ENCODE measurements at regions not wholly inside any gene's neighbourhood (a gene's known extent, or its start where the extent isn't known, plus 50 kb on each side); places are given as distances from the start of the nearest gene placed in this dataset.

GRCh38 chr21:28554660-28555475 is 437.8 kb downstream of the LTN1 start:
- dilution Hi-C loops (cut with MboI; ENCODE audit: extremely low pct_ligation_motif_present, low sequenced_read_pairs) = no loop called here
- FAIRE-seq (no peak), DNase-seq (ENCODE audit: low read depth, low spot score) (no peak)
- Histone ChIP-seq H3K4me2 (ENCODE audit: control insufficient read depth, extremely low read depth, insufficient read depth, low read depth, low read length) (no peak overlapping the region), H4K20me1 (ENCODE audit: control insufficient read depth, extremely low read depth, insufficient read depth, low read length) (no peaks in the 10 kb centered on the region), H3K4me3 (ENCODE audit: control insufficient read depth in 2 of 3, extremely low read depth in 1 of 3, insufficient read depth in 2 of 3, low read depth in 1 of 3, low read length in 3 of 3) (no peak overlapping the region), H2AFZ (ENCODE audit: control insufficient read depth, low read length) (no peak overlapping the region), H3K27me3 (ENCODE audit: control insufficient read depth, extremely low read depth, insufficient read depth, low read length) (no peaks in the 10 kb centered on the region), H3K79me2 (ENCODE audit: control insufficient read depth, insufficient read depth, low read length) (no peaks in the 10 kb centered on the region), H3K36me3 (ENCODE audit: control insufficient read depth in 2 of 2, extremely low read depth in 1 of 2, insufficient read depth in 2 of 2, low read length in 2 of 2) (no peaks in the 10 kb centered on the region), H3K9ac (ENCODE audit: control insufficient read depth, extremely low read depth, insufficient read depth, low read length) (no peak overlapping the region), H3K9me1 (ENCODE audit: control insufficient read depth, extremely low read depth, insufficient read depth, low read length) (no peaks in the 10 kb centered on the region), H3K9me3 (ENCODE audit: control insufficient read depth, low read depth, low read length) (no peaks in the 10 kb centered on the region), H3K27ac (ENCODE audit: control insufficient read depth, insufficient read depth, low read length) (no peak overlapping the region), H3K4me1 (ENCODE audit: control insufficient read depth, extremely low read depth, insufficient read depth, low read length) (no peaks in the 10 kb centered on the region)
- TF ChIP-seq EZH2 (IDR thresholded peaks at IDR 0.05; ENCODE audit: low read length) (no peak), CTCF (optimal IDR thresholded peaks at IDR 0.05 in 1 of 3, IDR thresholded peaks at IDR 0.05 in 1 of 3, conservative IDR thresholded peaks at IDR 0.05 in 1 of 3; ENCODE audit: extremely low read depth in 1 of 3, insufficient read depth in 2 of 3, low read length in 3 of 3) (no peak)

GRCh38 chr21:28550057-28550825 is 442.4 kb downstream of the LTN1 start:
- TF ChIP-seq EZH2 (IDR thresholded peaks at IDR 0.05; ENCODE audit: low read length) = no peak
- TF ChIP-seq CTCF (optimal IDR thresholded peaks at IDR 0.05 in 1 of 3, IDR thresholded peaks at IDR 0.05 in 1 of 3, conservative IDR thresholded peaks at IDR 0.05 in 1 of 3; ENCODE audit: extremely low read depth in 1 of 3, insufficient read depth in 2 of 3, low read length in 3 of 3) = no peak
- no peak overlapping the region for H3K4me2 ChIP-seq (ENCODE audit: control insufficient read depth, extremely low read depth, insufficient read depth, low read depth, low read length)
- dilution Hi-C loops (cut with MboI; ENCODE audit: extremely low pct_ligation_motif_present, low sequenced_read_pairs) = no loop called here

More at GRCh38 chr21:28550057-28550825, 442.4 kb downstream of the LTN1 start:
- no peak for DNase-seq (ENCODE audit: low read depth, low spot score)
- no peak overlapping the region for H3K4me3 ChIP-seq (ENCODE audit: control insufficient read depth in 2 of 3, extremely low read depth in 1 of 3, insufficient read depth in 2 of 3, low read depth in 1 of 3, low read length in 3 of 3)
- no peak for FAIRE-seq
- no peaks in the 10 kb centered on the region for H3K36me3 ChIP-seq (ENCODE audit: control insufficient read depth in 2 of 2, extremely low read depth in 1 of 2, insufficient read depth in 2 of 2, low read length in 2 of 2)
- H3K9me1 ChIP-seq (ENCODE audit: control insufficient read depth, extremely low read depth, insufficient read depth, low read length) = no peaks in the 10 kb centered on the region
- no peaks in the 10 kb centered on the region for H3K79me2 ChIP-seq (ENCODE audit: control insufficient read depth, insufficient read depth, low read length)
- H3K9ac ChIP-seq (ENCODE audit: control insufficient read depth, extremely low read depth, insufficient read depth, low read length) = no peak overlapping the region
- no peaks in the 10 kb centered on the region for H4K20me1 ChIP-seq (ENCODE audit: control insufficient read depth, extremely low read depth, insufficient read depth, low read length)
- H3K27ac ChIP-seq (ENCODE audit: control insufficient read depth, insufficient read depth, low read length) = no peak overlapping the region
- H3K27me3 ChIP-seq (ENCODE audit: control insufficient read depth, extremely low read depth, insufficient read depth, low read length) = no peaks in the 10 kb centered on the region
- H3K4me1 ChIP-seq (ENCODE audit: control insufficient read depth, extremely low read depth, insufficient read depth, low read length) = no peaks in the 10 kb centered on the region
- H3K9me3 ChIP-seq (ENCODE audit: control insufficient read depth, low read depth, low read length) = no peaks in the 10 kb centered on the region
- H2AFZ ChIP-seq (ENCODE audit: control insufficient read depth, low read length) = no peak overlapping the region
